ENCODE measurements at regions not wholly inside any gene's neighbourhood (a gene's known extent, or its start where the extent isn't known, plus 50 kb on each side); places are given as distances from the start of the nearest gene placed in this dataset.

DNA sequence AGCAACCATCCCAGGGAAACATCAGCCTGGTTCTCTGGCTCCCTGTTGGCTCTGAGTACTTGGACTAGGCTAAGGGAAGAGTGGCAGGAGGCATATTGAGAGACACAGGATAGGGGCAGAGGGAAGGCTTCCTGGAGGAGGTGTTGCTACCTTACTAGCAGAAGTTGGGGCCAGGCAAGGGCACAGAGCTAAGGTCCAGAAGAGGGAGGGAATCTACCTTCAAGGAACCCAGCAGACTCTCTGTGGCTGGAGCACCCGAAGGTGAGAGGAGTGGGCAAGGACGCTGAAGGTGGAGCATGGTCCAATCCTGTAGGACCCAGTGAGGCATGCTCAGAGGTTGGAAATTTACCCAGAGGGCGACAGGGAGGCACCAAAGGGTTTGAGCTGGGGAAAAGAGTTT, 191.9 kb downstream of the TFAP2C start:
- TF ChIP-seq, protein P1, sequence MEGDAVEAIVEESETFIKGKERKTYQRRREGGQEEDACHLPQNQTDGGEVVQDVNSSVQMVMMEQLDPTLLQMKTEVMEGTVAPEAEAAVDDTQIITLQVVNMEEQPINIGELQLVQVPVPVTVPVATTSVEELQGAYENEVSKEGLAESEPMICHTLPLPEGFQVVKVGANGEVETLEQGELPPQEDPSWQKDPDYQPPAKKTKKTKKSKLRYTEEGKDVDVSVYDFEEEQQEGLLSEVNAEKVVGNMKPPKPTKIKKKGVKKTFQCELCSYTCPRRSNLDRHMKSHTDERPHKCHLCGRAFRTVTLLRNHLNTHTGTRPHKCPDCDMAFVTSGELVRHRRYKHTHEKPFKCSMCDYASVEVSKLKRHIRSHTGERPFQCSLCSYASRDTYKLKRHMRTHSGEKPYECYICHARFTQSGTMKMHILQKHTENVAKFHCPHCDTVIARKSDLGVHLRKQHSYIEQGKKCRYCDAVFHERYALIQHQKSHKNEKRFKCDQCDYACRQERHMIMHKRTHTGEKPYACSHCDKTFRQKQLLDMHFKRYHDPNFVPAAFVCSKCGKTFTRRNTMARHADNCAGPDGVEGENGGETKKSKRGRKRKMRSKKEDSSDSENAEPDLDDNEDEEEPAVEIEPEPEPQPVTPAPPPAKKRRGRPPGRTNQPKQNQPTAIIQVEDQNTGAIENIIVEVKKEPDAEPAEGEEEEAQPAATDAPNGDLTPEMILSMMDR (IDR thresholded peaks at IDR 0.05; ENCODE audit: poor library complexity, severe bottlenecking) = no peak
- no peak for TF ChIP-seq RAD21 (conservative IDR thresholded peaks at IDR 0.05)
- no peak for TF ChIP-seq EP300 (conservative IDR thresholded peaks at IDR 0.05; ENCODE audit: poor library complexity, severe bottlenecking)
- TF ChIP-seq MXI1 (conservative IDR thresholded peaks at IDR 0.05; ENCODE audit: poor library complexity, severe bottlenecking) = no peak
- no peak for TF ChIP-seq POLR2AphosphoS5 (IDR thresholded peaks at IDR 0.05)
- TF ChIP-seq EZH2 (IDR thresholded peaks at IDR 0.05; ENCODE audit: borderline replicate concordance, insufficient read depth, low read length, poor library complexity, severe bottlenecking) = no peak
- TF ChIP-seq, protein P2, sequence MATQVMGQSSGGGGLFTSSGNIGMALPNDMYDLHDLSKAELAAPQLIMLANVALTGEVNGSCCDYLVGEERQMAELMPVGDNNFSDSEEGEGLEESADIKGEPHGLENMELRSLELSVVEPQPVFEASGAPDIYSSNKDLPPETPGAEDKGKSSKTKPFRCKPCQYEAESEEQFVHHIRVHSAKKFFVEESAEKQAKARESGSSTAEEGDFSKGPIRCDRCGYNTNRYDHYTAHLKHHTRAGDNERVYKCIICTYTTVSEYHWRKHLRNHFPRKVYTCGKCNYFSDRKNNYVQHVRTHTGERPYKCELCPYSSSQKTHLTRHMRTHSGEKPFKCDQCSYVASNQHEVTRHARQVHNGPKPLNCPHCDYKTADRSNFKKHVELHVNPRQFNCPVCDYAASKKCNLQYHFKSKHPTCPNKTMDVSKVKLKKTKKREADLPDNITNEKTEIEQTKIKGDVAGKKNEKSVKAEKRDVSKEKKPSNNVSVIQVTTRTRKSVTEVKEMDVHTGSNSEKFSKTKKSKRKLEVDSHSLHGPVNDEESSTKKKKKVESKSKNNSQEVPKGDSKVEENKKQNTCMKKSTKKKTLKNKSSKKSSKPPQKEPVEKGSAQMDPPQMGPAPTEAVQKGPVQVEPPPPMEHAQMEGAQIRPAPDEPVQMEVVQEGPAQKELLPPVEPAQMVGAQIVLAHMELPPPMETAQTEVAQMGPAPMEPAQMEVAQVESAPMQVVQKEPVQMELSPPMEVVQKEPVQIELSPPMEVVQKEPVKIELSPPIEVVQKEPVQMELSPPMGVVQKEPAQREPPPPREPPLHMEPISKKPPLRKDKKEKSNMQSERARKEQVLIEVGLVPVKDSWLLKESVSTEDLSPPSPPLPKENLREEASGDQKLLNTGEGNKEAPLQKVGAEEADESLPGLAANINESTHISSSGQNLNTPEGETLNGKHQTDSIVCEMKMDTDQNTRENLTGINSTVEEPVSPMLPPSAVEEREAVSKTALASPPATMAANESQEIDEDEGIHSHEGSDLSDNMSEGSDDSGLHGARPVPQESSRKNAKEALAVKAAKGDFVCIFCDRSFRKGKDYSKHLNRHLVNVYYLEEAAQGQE (IDR thresholded peaks at IDR 0.05; ENCODE audit: borderline replicate concordance) = no peak
- no peak for TF ChIP-seq SMC3 (conservative IDR thresholded peaks at IDR 0.05; ENCODE audit: poor library complexity)
- no peak for TF ChIP-seq TAF1 (IDR thresholded peaks at IDR 0.05; ENCODE audit: low read depth)
